SK-N-SH (cell line): ENCODE measurements at regions not wholly inside any gene's neighbourhood (a gene's known extent, or its start where the extent isn't known, plus 50 kb on each side); places are given as distances from the start of the nearest gene placed in this dataset.

Source experiments
- CTCF ChIA-PET: fragments of 300-600, 350-600 bp; formaldehyde crosslinking; extraction: SDS; loops from one replicate; lab custom pipeline; 2021; lab: Yijun Ruan, JAX
- POLR2A ChIA-PET: fragments of 350-600 bp; sonication (Branson Sonifier 250); formaldehyde crosslinking; extraction: SDS; loops from one replicate; lab custom pipeline; 2020; ENCODE audit warnings: antibody characterized with exemption, inconsistent platforms; lab: Yijun Ruan, JAX
- DNase-seq: peaks from one replicate; pipeline ENCODE4 v3.0.0; 2012
- H2AFZ ChIP-seq: fragments of 200-600 bp; sonication (generic); 2 replicates; pipeline ENCODE4 v1.8.1; 2016; ENCODE audit warnings: antibody characterized with exemption, mild to moderate bottlenecking, low read depth
- H3F3A ChIP-seq: fragments of 200-600 bp; sonication (generic); replicated peaks from 2 replicates; pipeline ENCODE3; 2016; ENCODE audit warnings: antibody characterized with exemption, mild to moderate bottlenecking; ENCODE audit not compliant: insufficient read depth
- H3K27ac ChIP-seq, 2 experiments: fragments of 200-500 bp in 1 of 2; fragments of 200-600 bp in 1 of 2; sonication (Bioruptor generic) in 1 of 2; sonication (generic), shearing (Covaris generic) in 1 of 2; 2 replicates each; pipeline versions ENCODE4 v1.5.1 to v1.6.1; 2014 to 2016; ENCODE audit warnings: low read depth in 2 of 2, inconsistent platforms in 1 of 2, low read length in 1 of 2, mild to moderate bottlenecking in 1 of 2, mixed read lengths in 1 of 2
- H3K27me3 ChIP-seq: fragments of 200-600 bp; sonication (generic), shearing (Covaris generic); 2 replicates; pipeline ENCODE4 v1.6.1; 2016; ENCODE audit warnings: mixed run types; ENCODE audit not compliant: insufficient read depth
- H3K36me3 ChIP-seq, 2 experiments: fragments of 200-500 bp in 1 of 2; fragments of 200-600 bp in 1 of 2; sonication (Bioruptor generic) in 1 of 2; sonication (generic) in 1 of 2; replicated peaks in 1 of 2; 2 replicates each; pipeline versions ENCODE3 to v1.5.1; 2014 to 2016; ENCODE audit warnings: low read length in 1 of 2, mild to moderate bottlenecking in 1 of 2; ENCODE audit not compliant: insufficient read depth in 2 of 2, control insufficient read depth in 1 of 2
- H3K4me1 ChIP-seq, 2 experiments: fragments of 200-500 bp in 1 of 2; fragments of 200-600 bp in 1 of 2; sonication (Bioruptor generic) in 1 of 2; sonication (generic), shearing (Covaris generic) in 1 of 2; 2 replicates each; pipeline versions ENCODE4 v1.5.1 to v1.6.1; 2014 to 2016; ENCODE audit warnings: low read depth in 1 of 2, low read length in 1 of 2, mixed run types in 1 of 2; ENCODE audit not compliant: insufficient read depth in 2 of 2, control insufficient read depth in 1 of 2
- H3K4me2 ChIP-seq: fragments of 200-600 bp; sonication (generic), shearing (Covaris generic); 2 replicates; pipeline ENCODE4 v1.6.1; 2017; ENCODE audit warnings: mixed run types
- H3K4me3 ChIP-seq, 2 experiments: fragments of 200-500 bp in 1 of 2; fragments of 200-600 bp in 1 of 2; sonication (Bioruptor generic) in 1 of 2; sonication (generic), shearing (Covaris generic) in 1 of 2; 2 replicates each; pipeline versions ENCODE4 v1.5.1 to v1.8.1; 2014 to 2016; ENCODE audit warnings: low read depth in 2 of 2, inconsistent platforms in 1 of 2, low read length in 1 of 2, mild to moderate bottlenecking in 1 of 2, mixed read lengths in 1 of 2, moderate library complexity in 1 of 2
- H3K79me2 ChIP-seq: fragments of 200-600 bp; sonication (generic); 2 replicates; pipeline ENCODE4 v1.8.1; 2017; ENCODE audit warnings: mild to moderate bottlenecking; ENCODE audit not compliant: insufficient read depth
- H3K9ac ChIP-seq: fragments of 200-600 bp; sonication (generic); 2 replicates; pipeline ENCODE4 v1.6.1; 2017; ENCODE audit warnings: mixed run types
- H3K9me2 ChIP-seq: fragments of 200-600 bp; sonication (generic); 2 replicates; pipeline ENCODE4 v1.6.1; 2017; ENCODE audit warnings: mixed run types
- H3K9me3 ChIP-seq: fragments of 200-600 bp; sonication (generic); 2 replicates; pipeline ENCODE4 v1.6.1; 2017; ENCODE audit warnings: mixed run types, mild to moderate bottlenecking, moderate library complexity
- H4K20me1 ChIP-seq: fragments of 200-600 bp; sonication (generic); 2 replicates; pipeline ENCODE4 v1.6.1; 2017; ENCODE audit warnings: mild to moderate bottlenecking, mixed run types; ENCODE audit not compliant: insufficient read depth
- CTCF ChIP-seq: fragments of 200-600 bp; sonication (generic); IDR thresholded peaks from 2 replicates; pipeline ENCODE4 v1.6.1; 2017; ENCODE audit warnings: antibody characterized with exemption, mild to moderate bottlenecking, moderate library complexity
- ELF1 ChIP-seq: IDR thresholded peaks from 2 replicates; pipeline ENCODE4 v1.4.0; 2012
- FOSL2 ChIP-seq: IDR thresholded peaks from 2 replicates; pipeline ENCODE4 v1.4.0; 2012; ENCODE audit warnings: low read depth, mild to moderate bottlenecking, moderate library complexity, borderline replicate concordance
- GABPA ChIP-seq: IDR thresholded peaks from 2 replicates; pipeline ENCODE4 v1.4.0; 2012; ENCODE audit warnings: low read depth, mild to moderate bottlenecking
- GATA2 ChIP-seq: sonication (generic); formaldehyde crosslinking; IDR thresholded peaks from 2 replicates; pipeline ENCODE4 v1.5.0; 2020; ENCODE audit warnings: mild to moderate bottlenecking, missing genetic modification reagents
- JUND ChIP-seq: IDR thresholded peaks from 2 replicates; pipeline ENCODE4 v1.4.0; 2012
- MAX ChIP-seq: IDR thresholded peaks from 2 replicates; pipeline ENCODE4 v1.4.0; 2012; ENCODE audit warnings: low read depth
- RAD21 ChIP-seq: IDR thresholded peaks from 2 replicates; pipeline ENCODE4 v1.6.1; 2012; ENCODE audit warnings: mild to moderate bottlenecking, low read length
- RCOR1 ChIP-seq: fragments of 150-350 bp; IDR thresholded peaks from 2 replicates; pipeline ENCODE4 v1.6.1; 2017; ENCODE audit warnings: antibody characterized with exemption, low read length
- RXRA ChIP-seq: IDR thresholded peaks from 2 replicates; pipeline ENCODE4 v1.4.0; 2012; ENCODE audit warnings: low read depth, mild to moderate bottlenecking, borderline replicate concordance
- SIN3A ChIP-seq: IDR thresholded peaks from 2 replicates; pipeline ENCODE4 v1.6.1; 2012; ENCODE audit warnings: low read depth, mild to moderate bottlenecking, low read length, moderate library complexity, borderline replicate concordance
- TAF1 ChIP-seq: IDR thresholded peaks from 2 replicates; pipeline ENCODE4 v1.6.1; 2012; ENCODE audit warnings: low read depth, mild to moderate bottlenecking, low read length, moderate library complexity, borderline replicate concordance
- TCF12 ChIP-seq: IDR thresholded peaks from 2 replicates; pipeline ENCODE4 v1.4.0; 2012
- YY1 ChIP-seq: IDR thresholded peaks from 2 replicates; pipeline ENCODE4 v1.4.0; 2012; ENCODE audit warnings: low read depth, mild to moderate bottlenecking
- WGBS: methylation state at CpG from one replicate; pipeline ENCODE4 v1.1.6; 2017; ENCODE audit warnings: low lambda C conversion rate; 5-methylcytosine and 5-hydroxymethylcytosine counted together
- TF ChIP-seq, protein P1 (sequence below): fragments of 150-350 bp; IDR thresholded peaks from 2 replicates; pipeline ENCODE4 v1.6.1; 2017; ENCODE audit warnings: antibody characterized with exemption, low read length, low read depth, borderline replicate concordance
- TF ChIP-seq, protein P2 (sequence below): IDR thresholded peaks from 2 replicates; pipeline ENCODE4 v1.6.1; 2012; ENCODE audit warnings: mild to moderate bottlenecking, low read depth, low read length, moderate library complexity

DNA sequence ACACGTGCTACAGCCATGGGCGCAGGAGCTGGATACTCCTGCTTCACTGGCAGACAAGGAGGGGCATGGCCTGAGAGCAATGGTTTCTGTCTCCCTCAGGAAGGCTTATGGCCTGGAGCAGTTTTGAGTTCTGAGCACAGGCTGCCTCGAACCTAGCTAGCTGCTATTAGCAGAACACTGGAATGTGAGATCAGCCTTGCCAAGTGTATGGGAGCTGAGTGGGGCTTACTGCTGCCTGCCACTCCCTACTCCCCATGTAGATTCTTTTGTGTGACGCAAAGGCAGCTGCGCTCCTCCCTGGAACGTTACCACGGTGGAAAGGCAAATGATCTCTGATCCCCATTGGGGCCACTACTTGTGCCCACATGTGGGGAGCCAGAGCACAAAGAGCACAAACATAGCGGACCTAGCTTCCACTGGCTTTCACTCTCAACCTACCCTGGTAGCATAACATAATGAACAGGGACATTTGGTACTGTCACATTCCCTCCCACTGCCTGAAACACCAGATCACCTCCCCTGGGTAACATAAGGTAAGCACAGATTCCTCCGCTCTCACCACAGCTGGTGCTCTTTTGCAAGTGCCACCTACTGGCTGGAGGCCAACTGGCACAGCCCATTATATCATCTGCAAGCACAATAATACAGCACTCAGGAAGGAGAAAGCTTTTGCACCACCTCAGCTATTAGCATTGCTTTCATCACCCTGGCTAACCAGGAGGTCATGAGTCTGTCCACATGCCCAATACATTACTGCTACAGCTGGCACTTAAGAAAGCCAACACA is 84.6 kb upstream of the GUCY1A2 start:
- no peaks in the 10 kb centered on the region for H3K9me3 ChIP-seq

More for the DNA sequence above, 84.6 kb upstream of the GUCY1A2 start:
- H3K36me3 ChIP-seq = no peaks in the 10 kb centered on the region
- H2AFZ ChIP-seq = no peak overlapping the region
- ChIA-PET POLR2A (no interaction called here), CTCF (no interaction called here)
- no peak overlapping the region; a peak in 1 of 4 replicates for H3K4me3 ChIP-seq
- no peaks in the 10 kb centered on the region; the same call in 1 of the 2 replicates for H3K9me2 ChIP-seq
- TF ChIP-seq, protein P1, sequence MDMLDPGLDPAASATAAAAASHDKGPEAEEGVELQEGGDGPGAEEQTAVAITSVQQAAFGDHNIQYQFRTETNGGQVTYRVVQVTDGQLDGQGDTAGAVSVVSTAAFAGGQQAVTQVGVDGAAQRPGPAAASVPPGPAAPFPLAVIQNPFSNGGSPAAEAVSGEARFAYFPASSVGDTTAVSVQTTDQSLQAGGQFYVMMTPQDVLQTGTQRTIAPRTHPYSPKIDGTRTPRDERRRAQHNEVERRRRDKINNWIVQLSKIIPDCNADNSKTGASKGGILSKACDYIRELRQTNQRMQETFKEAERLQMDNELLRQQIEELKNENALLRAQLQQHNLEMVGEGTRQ = no peak
- TF ChIP-seq RCOR1 = no peak
- no peak for TF ChIP-seq TCF12
- TF ChIP-seq YY1 = no peak
- TF ChIP-seq RXRA = no peak
- TF ChIP-seq CTCF = no peak
- TF ChIP-seq TAF1 = no peak
- TF ChIP-seq GABPA = no peak
- no peak for TF ChIP-seq JUND
- TF ChIP-seq RAD21 = no peak
- no peak for TF ChIP-seq SIN3A
- no peak for TF ChIP-seq FOSL2
- TF ChIP-seq GATA2 (CRISPR knock-in tag) = no peak
- TF ChIP-seq, protein P2, sequence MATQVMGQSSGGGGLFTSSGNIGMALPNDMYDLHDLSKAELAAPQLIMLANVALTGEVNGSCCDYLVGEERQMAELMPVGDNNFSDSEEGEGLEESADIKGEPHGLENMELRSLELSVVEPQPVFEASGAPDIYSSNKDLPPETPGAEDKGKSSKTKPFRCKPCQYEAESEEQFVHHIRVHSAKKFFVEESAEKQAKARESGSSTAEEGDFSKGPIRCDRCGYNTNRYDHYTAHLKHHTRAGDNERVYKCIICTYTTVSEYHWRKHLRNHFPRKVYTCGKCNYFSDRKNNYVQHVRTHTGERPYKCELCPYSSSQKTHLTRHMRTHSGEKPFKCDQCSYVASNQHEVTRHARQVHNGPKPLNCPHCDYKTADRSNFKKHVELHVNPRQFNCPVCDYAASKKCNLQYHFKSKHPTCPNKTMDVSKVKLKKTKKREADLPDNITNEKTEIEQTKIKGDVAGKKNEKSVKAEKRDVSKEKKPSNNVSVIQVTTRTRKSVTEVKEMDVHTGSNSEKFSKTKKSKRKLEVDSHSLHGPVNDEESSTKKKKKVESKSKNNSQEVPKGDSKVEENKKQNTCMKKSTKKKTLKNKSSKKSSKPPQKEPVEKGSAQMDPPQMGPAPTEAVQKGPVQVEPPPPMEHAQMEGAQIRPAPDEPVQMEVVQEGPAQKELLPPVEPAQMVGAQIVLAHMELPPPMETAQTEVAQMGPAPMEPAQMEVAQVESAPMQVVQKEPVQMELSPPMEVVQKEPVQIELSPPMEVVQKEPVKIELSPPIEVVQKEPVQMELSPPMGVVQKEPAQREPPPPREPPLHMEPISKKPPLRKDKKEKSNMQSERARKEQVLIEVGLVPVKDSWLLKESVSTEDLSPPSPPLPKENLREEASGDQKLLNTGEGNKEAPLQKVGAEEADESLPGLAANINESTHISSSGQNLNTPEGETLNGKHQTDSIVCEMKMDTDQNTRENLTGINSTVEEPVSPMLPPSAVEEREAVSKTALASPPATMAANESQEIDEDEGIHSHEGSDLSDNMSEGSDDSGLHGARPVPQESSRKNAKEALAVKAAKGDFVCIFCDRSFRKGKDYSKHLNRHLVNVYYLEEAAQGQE = no peak
- no peak for TF ChIP-seq MAX
- no peak for TF ChIP-seq ELF1
- TF ChIP-seq, all 33 proteins: peak for 0
- H3K4me2 ChIP-seq = no peak overlapping the region
- no peak for DNase-seq
- H3K9ac ChIP-seq = no peak overlapping the region
- H3K27me3 ChIP-seq = no peaks in the 10 kb centered on the region
- H4K20me1 ChIP-seq = no peaks in the 10 kb centered on the region
- no peak overlapping the region for H3K27ac ChIP-seq
- H3K4me1 ChIP-seq = no peaks in the 10 kb centered on the region; a peak in 1 of 4 replicates
- 12% methylated on average over 4 of the region's 9 CpGs for WGBS
- H3F3A ChIP-seq = no peaks in the 10 kb centered on the region
- H3K79me2 ChIP-seq = no peaks in the 10 kb centered on the region
